Small intestine (tissue), 7 donors: ENCODE measurements at regions not wholly inside any gene's neighbourhood (a gene's known extent, or its start where the extent isn't known, plus 50 kb on each side); places are given as distances from the start of the nearest gene placed in this dataset.

Source experiments
- DNase-seq, 2 donors: peaks; one replicate each; pipeline versions ENCODE4 v3.0.0 to v3.0.0-alpha.2; 2013
- FAIRE-seq: peaks from 2 replicates; lab custom pipeline; 2012; peaks lifted over from hg19 to GRCh38; lab: Jason Lieb, UNC
- H3K27ac ChIP-seq, 3 donors: one replicate each; pipeline ENCODE4 v1.5.1; 2013; ENCODE audit warnings: low read length in 2 of 3, mild to moderate bottlenecking in 2 of 3, control low read depth in 1 of 3, inconsistent platforms in 1 of 3, low read depth in 1 of 3, moderate library complexity in 1 of 3
- H3K27me3 ChIP-seq, 3 donors: one replicate each; pipeline ENCODE4 v1.6.1; 2013; ENCODE audit warnings: low read length in 3 of 3, inconsistent platforms in 1 of 3; ENCODE audit not compliant: control insufficient read depth in 3 of 3, insufficient read depth in 3 of 3
- H3K36me3 ChIP-seq, 3 donors: one replicate each; pipeline ENCODE4 v1.6.1; 2013; ENCODE audit warnings: low read length in 3 of 3, inconsistent platforms in 1 of 3, low read depth in 1 of 3, mild to moderate bottlenecking in 1 of 3, moderate library complexity in 1 of 3; ENCODE audit not compliant: control insufficient read depth in 3 of 3, insufficient read depth in 2 of 3
- H3K4me1 ChIP-seq, 3 donors: one replicate each; pipeline ENCODE4 v1.6.1; 2013; ENCODE audit warnings: low read length in 2 of 3, inconsistent platforms in 1 of 3, low read depth in 1 of 3, mild to moderate bottlenecking in 1 of 3, moderate library complexity in 1 of 3; ENCODE audit not compliant: control insufficient read depth in 3 of 3, insufficient read depth in 2 of 3
- H3K4me3 ChIP-seq, 3 donors: one replicate each; pipeline ENCODE4 v1.5.1; 2013; ENCODE audit warnings: low read length in 3 of 3, control low read depth in 1 of 3, inconsistent platforms in 1 of 3, low read depth in 1 of 3, mild to moderate bottlenecking in 1 of 3, moderate library complexity in 1 of 3
- H3K9me3 ChIP-seq, 2 donors: one replicate each; pipeline ENCODE4 v1.6.1; 2013; ENCODE audit warnings: low read depth in 1 of 2, low read length in 1 of 2; ENCODE audit not compliant: control insufficient read depth in 2 of 2, insufficient read depth in 1 of 2
- WGBS, 3 donors: extraction: QIAGEN DNeasy Blood & Tissue Kit; methylation state at CpG; one replicate each; pipeline ENCODE4 v1.1.7; 2013; 5-methylcytosine and 5-hydroxymethylcytosine counted together
- donor health status: healthy with polysubstance abuse.
- donor health status: control.
- donor health status: control.
- donor health status: Bipolar disorder and iron deficiency.
- donor health status: healthy.

DNA sequence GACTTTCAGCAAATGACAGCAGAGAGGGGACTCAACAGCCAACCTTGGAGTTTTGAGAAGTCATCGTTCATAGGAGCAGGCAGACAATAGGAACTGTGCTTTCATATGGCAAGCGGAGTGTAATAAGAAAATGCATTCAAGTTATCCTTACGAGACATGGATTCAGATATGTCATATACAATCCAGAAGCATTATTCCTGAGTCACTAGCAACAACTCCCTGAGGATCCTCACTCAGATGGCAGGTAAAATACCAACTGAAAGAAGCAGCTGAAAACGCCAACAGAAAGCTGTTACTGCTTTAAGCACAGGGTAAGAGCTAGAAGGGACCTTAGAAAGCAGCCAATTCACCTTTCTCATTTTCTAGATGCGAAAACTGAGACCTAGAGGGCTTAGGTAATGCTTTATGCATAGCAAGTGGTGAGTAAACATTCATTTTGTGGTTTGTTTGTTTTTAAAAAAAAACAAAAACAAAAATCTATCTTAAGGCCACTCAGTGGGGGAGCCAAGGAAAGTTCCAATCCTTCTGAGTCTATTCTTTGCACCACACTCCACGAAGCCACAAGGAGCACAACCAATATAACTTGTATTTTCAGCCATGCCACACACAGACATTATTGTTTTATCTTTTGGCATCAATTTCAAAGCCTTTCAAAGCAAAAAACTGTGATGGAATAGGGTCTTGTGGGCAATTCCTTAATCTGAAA lies 89.1 kb upstream of the RIOK3 start:
- 87 to 94% (median 91%) methylated on average over 6 of the region's 6 CpGs for WGBS, 3 donors
- DNase-seq (no peak), FAIRE-seq (no peak)
- H3K4me3 ChIP-seq, result no peak overlapping the region
- H3K4me1 ChIP-seq, result no peaks in the 10 kb centered on the region
- H3K27ac ChIP-seq, result no peak overlapping the region
- H3K36me3 ChIP-seq, result peaks cover 0 to 4% (median 0%) of the 10 kb centered on the region in 3 donors
- H3K27me3 ChIP-seq, result no peaks in the 10 kb centered on the region
- no peaks in the 10 kb centered on the region for H3K9me3 ChIP-seq

DNA sequence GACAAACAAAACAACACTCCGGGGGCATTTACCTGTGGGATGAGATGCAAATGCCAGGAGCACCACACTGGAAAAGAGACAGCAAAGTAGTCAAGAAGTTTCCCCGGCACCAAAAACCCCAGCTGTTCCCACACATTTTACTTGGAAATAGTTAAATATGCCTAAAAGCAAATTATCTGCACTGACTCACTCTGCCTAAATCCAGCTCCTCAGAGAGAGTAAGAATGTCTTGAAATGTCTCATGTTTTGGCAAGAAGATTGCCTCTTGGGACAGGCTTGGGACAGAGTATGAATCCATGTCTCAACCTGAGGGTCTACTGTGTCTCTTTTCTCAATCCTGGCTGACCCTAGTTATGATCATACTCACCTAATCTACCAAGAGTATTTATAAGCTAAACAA lies 87.5 kb upstream of the RIOK3 start:
- 77 to 98% (median 91%) methylated on average over 2 of the region's 2 CpGs for WGBS, 3 donors
- Histone ChIP-seq H3K36me3 (peaks cover 0 to 4% (median 0%) of the 10 kb centered on the region in 3 donors), H3K4me1 (peaks cover 0 to 3% (median 0%) of the 10 kb centered on the region in 3 donors), H3K27ac (no peak overlapping the region), H3K9me3 (no peaks in the 10 kb centered on the region), H3K27me3 (no peaks in the 10 kb centered on the region), H3K4me3 (no peak overlapping the region)
- no peak for FAIRE-seq
- DNase-seq, result no peak

DNA sequence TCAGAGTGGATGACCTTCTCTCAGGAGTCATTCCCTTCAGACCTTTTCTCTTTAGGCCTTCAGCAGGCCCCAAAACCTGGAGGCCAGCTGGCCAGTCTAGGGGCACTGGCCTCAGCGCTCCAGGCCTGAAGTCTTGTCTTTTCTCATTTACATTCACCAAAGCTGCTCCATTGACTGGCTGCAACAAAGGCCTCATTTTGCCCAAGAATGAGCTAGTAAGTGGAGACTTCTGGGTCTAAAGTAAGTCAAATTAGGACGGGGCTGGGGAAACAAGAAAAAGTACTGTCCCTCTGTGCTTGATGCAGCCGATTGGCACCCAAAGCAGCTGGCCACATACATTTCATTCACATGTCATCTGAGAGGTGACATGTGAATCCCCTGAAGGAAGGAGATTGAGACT lies 83.8 kb upstream of the RIOK3 start:
- H3K27ac ChIP-seq, result no peak overlapping the region
- H3K36me3 ChIP-seq, result peaks cover 0 to 11% (median 0%) of the 10 kb centered on the region in 3 donors
- 79 to 95% (median 94%) methylated on average over 3 of the region's 3 CpGs for WGBS, 3 donors
- no peaks in the 10 kb centered on the region for H3K27me3 ChIP-seq
- DNase-seq (no peak), FAIRE-seq (no peak)
- no peaks in the 10 kb centered on the region for H3K9me3 ChIP-seq
- peaks cover 0 to 3% (median 0%) of the 10 kb centered on the region in 3 donors for H3K4me1 ChIP-seq
- no peak overlapping the region for H3K4me3 ChIP-seq

DNA sequence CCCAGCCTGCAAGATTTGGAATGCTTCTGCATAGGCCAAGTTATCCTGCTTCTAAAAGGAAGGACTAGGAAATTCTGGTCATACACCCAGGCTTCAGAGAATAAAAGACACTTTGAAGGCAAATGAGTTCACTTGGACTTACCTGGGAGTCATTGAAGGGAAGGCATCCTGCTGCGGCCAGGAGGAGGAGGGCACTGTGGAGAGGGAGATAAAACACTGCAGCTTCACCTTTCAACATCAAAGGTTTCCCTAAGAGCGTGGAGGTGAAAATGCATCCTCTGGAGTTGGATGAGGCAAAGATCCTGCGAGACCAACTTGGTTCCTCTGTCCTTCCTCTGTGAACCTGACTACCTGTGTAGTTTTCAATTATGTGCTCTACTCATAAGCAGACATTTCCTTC lies 79.5 kb upstream of the RIOK3 start:
- Histone ChIP-seq H3K4me1 (peaks cover 2 to 7% (median 3%) of the 10 kb centered on the region in 3 donors), H3K9me3 (no peaks in the 10 kb centered on the region), H3K36me3 (peaks cover 0 to 8% (median 0%) of the 10 kb centered on the region in 3 donors), H3K4me3 (no peak overlapping the region), H3K27ac (no peak overlapping the region), H3K27me3 (no peaks in the 10 kb centered on the region)
- 96 to 97% (median 96%) methylated on average over 3 of the region's 3 CpGs for WGBS, 3 donors
- DNase-seq (no peak), FAIRE-seq (no peak)

DNA sequence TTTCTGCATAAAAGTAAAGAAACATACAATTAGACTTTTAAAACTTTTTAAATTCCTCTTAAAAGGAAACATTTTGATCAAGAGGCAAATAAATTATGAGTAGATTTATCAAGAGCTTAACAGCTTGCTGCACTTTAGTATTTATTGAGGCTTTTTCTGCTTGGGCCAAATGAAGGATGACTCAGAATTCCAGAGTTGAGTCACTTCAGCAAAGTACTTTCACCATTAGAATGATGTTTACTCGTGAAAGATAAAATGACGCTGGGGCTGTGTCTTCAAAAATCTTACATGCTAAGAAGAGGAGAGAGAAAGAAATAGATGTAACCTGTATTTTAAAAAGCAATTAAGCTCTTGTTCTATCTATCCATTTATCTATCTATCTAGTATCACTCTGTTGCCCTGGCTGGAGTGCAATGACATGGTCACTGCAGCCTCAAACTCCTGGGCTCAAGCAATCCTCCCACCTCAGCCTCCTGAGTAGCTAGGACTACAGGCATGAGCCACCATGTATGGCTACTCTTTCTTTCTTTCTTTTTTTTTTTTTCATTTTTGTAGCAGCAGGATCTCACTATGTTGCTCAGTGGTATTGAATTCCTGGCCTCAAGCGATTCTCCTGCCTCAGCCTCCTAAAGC lies 75.3 kb upstream of the RIOK3 start:
- Histone ChIP-seq H3K36me3 (peaks cover 0 to 12% (median 0%) of the 10 kb centered on the region in 3 donors), H3K27me3 (no peaks in the 10 kb centered on the region), H3K27ac (peak overlapping the region in 2 of 3 donors; percentile 28 to 72), H3K9me3 (no peaks in the 10 kb centered on the region), H3K4me1 (peaks cover 0 to 9% (median 2%) of the 10 kb centered on the region in 3 donors), H3K4me3 (no peak overlapping the region)
- DNase-seq, result peak; percentile 68 to 82
- WGBS, 3 donors, result 31 to 49% (median 40%) methylated on average over 3 of the region's 3 CpGs
- no peak for FAIRE-seq

DNA sequence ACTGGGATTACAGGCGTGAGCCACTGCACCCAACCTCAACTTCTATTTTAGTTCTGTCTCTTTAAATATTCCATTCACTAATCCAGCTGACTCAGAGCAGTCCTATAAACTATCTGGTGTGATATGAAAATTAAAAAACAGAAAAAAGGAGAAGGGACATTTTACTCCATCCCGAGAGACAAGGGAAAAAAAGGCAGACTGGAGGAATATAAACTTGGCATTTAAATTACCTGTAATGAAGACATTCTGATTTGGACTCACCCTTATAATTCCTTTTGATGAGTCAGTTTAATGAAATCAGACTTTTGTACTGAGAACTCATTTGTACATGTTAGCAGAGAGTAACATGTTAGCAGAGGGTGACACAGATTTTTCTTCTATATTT lies 74.8 kb upstream of the RIOK3 start:
- H3K36me3 ChIP-seq, result peaks cover 0 to 12% (median 0%) of the 10 kb centered on the region in 3 donors
- H3K27ac ChIP-seq, result peak overlapping the region in 1 of 3 donors; percentile 72
- H3K4me1 ChIP-seq, result peaks cover 0 to 9% (median 2%) of the 10 kb centered on the region in 3 donors
- DNase-seq (peak in 1 of 2 donors; percentile 67), FAIRE-seq (no peak)
- WGBS, 3 donors, result 37 to 58% (median 41%) methylated on average over 2 of the region's 2 CpGs
- no peaks in the 10 kb centered on the region for H3K9me3 ChIP-seq
- no peak overlapping the region for H3K4me3 ChIP-seq
- H3K27me3 ChIP-seq, result no peaks in the 10 kb centered on the region

DNA sequence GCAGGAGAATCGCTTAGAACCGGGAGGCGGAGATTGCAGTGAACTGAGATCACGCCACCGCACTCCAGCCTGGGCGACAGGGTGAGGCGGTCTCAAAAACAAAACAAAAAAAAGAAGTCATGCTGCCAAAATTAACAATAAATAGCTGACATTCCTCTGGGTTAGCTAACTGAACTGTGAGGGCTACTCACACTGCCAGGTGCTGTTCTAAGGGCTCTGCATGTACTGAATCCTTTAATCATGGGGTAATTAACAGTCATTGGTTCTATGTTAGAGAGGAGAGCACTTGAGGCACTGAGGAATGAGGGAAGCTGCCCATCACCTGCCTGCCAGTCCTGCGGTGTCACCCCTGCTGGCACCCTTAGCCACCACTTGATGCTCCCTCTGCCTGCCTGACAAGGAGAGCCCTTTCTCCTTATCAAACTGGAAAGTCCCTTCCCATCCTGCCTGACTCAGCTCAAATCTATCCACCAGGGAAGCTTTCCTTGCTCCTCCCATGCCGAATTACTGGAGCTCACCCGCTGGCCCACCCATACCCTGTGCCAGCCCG lies 73.0 kb upstream of the RIOK3 start:
- no peaks in the 10 kb centered on the region for H3K27me3 ChIP-seq
- FAIRE-seq, result no peak
- H3K4me3 ChIP-seq, result no peak overlapping the region
- 83 to 91% (median 83%) methylated on average over 11 of the region's 11 CpGs for WGBS, 3 donors
- DNase-seq, result no peak
- H3K4me1 ChIP-seq, result peaks cover 0 to 15% (median 2%) of the 10 kb centered on the region in 3 donors
- H3K9me3 ChIP-seq, result peaks cover 0 to under 1% of the 10 kb centered on the region in 2 donors
- peaks cover 0 to 14% (median 0%) of the 10 kb centered on the region in 3 donors for H3K36me3 ChIP-seq
- H3K27ac ChIP-seq, result no peak overlapping the region

DNA sequence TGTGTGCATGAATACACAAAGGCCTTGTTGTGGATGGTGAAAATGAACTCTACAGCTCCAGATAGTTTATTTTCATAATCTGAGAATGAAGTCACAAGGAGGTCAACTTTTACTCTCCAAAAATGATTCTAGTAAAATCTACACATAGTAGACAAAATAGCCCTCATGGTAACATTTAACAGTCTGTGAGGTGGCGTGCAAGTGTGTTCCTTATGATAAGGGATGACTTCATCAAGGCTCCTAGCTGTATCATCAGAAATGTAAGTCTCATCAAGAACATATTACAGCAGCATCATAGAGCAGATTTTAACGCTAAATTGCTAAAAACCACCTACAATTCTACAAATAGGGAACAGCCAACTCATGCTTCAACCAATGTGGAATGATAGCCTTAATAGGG lies 72.3 kb upstream of the RIOK3 start:
- Histone ChIP-seq H3K36me3 (peaks cover 0 to 17% (median 0%) of the 10 kb centered on the region in 3 donors), H3K27ac (no peak overlapping the region), H3K4me3 (no peak overlapping the region), H3K4me1 (peaks cover 0 to 20% (median 2%) of the 10 kb centered on the region in 3 donors), H3K27me3 (no peaks in the 10 kb centered on the region), H3K9me3 (peaks cover 0 to 7% of the 10 kb centered on the region in 2 donors)
- DNase-seq, result no peak
- 91 to 94% (median 93%) methylated on average over 2 of the region's 2 CpGs for WGBS, 3 donors
- FAIRE-seq, result no peak
